GM19372 (cell line): ENCODE measurements at regions not wholly inside any gene's neighbourhood (a gene's known extent, or its start where the extent isn't known, plus 50 kb on each side); places are given as distances from the start of the nearest gene placed in this dataset.

Experiments used
- ATAC-seq: cut with Tn5 transposase; IDR thresholded peaks from one replicate; pipeline ENCODE4 v1.9.1; 2021; ENCODE audit warnings: mild to moderate bottlenecking, low read depth, moderate library complexity; ENCODE audit not compliant: unreplicated experiment

DNA sequence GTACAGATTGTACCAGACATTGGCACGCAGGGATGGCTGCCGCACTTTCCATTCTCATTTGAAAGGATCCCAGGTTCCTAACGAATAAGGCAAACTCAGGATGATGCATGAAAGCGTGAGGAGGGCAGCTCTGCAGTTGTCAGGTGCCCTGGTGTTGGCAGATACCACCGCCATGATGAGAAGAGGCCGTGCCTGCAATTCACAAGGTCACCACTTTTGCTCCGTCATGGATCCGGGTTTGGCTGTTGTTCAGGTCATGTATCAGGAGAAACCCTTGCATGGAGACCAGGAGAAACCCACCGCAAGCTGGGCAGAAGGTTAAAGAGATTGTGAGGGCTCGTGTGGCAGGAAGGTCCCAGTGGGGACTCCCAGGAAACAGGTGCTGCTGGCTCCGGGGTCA is 233.2 kb downstream of the KLF6 start:
- no peak for ATAC-seq

DNA sequence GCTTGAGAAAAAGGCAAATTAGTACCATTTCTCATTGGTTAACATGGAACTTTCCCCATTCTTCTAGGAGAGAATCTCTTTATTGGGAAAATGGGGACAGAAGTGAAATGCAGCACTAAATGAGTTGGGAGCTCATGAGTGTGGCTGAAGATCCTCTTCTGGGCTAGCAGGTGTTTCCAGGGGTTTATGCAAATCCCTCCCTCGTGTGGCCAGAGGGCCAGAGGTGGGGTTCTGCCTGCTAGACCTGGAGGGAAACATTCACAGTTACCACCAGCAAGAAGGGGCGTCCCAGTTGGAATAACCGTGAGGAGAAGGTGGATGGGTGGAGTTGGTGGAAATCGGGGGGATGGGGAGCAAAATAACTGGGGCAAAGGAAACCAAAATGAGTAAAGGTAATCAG is 235.9 kb downstream of the KLF6 start:
- ATAC-seq: no peak

DNA sequence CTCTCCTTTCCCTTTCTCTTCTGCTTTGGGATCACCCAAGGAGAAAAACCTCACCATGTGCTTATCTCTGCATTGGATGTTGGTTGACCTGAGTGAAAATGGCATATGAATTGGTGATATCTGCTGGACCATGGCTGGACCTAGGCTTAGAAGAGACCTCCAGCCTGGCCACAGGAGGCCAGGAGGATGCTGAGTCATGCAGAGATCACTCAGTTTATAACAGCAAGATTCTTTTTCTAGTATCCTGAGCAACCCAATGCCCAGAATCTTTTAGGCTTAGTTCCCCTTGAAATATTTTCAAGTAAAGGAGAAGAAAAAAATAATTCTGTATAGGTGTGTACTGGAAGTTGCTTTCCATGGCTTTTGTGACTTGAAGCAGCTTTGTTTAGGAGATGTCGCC is 236.3 kb downstream of the KLF6 start:
- no peak for ATAC-seq

DNA sequence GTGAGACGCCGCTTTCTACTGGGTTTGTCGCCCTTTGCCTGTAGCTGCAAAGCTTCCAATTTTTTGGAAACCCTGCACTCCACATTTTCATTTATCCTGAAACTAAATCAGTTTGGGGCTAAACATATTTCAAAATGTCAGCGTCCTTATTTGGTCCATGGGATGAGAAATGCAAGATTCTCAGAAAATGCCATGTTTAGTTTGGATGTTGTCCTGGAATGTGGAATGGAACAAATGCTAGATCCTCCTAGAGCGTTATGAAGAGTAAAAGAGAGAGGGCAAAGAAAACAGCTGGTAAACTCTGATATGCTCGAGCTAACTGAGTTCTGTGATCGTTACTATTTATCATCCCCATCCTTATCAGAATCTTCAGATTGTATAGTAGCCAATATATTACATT is 236.9 kb downstream of the KLF6 start:
- ATAC-seq: no peak

DNA sequence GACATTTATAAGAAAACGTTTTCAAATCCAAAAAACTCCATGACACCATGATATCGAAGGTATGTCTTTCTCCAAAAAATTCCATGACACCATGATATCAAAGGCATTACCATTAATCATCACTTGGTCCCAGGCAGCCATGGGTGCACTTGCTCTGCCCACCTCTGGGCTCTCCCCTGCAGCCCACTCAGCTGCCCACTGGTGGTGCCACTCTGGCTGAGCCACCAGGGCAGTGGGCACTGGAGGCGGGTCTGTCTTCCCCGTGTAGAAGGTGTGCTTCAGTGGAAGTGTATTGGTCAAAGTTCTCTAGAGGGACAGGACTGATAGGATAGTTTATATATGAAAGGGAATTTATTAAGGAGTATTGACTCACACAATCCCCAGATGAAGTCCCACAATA is 240.4 kb downstream of the KLF6 start:
- ATAC-seq: no peak

DNA sequence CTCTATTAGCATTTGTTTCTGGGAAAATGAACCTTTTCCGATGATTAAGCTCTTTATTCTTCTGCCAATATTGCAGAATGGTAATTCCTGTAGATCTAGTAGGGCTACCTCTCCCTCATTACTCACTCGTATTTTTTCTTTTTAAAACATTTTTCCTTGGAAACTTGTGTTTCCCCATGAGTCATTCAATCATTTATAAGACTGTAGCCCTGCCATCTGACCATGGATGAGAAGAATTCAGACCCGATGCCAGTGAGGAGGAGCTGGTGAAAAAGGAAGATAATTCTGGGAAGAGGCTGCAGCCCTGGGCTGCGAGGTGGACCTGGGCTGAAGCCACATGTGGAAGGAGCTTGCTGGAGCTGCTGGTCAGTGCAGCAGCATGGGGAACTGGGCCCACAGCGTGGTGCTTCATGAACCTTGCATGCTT is 242.8 kb downstream of the KLF6 start:
- ATAC-seq: no peak

DNA sequence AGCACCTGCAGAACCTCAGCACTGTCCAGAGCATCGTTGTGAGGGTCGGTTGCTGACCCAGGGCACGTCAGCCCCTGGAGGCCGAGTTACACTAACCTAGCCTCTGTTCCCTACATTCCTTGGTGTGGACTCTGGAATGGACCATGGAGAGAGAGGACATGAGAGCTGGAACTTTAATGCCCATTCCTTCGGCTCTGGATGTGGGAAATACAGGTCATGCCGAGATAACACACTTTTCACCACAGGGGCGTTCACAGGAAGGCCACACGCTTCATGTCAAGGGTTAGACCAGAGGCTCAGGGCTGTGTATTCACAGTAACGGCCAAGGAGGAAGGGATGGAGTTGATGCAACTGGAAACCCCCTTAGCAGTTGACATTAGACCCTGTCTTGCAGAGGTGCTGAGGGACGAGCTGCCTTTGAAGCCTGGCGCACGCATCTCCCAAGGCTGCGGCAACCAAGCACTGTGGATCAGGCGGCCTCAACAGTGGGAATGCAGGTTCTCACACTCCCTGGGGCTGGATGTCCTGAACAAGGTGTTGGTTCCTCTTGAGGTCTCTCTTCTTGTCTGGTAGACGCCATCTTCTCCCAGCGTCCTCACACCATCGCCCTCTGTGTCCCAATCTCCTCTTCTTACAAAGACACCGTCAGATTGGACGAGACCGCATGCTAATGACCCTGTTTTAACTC is 245.2 kb downstream of the KLF6 start:
- no peak for ATAC-seq

DNA sequence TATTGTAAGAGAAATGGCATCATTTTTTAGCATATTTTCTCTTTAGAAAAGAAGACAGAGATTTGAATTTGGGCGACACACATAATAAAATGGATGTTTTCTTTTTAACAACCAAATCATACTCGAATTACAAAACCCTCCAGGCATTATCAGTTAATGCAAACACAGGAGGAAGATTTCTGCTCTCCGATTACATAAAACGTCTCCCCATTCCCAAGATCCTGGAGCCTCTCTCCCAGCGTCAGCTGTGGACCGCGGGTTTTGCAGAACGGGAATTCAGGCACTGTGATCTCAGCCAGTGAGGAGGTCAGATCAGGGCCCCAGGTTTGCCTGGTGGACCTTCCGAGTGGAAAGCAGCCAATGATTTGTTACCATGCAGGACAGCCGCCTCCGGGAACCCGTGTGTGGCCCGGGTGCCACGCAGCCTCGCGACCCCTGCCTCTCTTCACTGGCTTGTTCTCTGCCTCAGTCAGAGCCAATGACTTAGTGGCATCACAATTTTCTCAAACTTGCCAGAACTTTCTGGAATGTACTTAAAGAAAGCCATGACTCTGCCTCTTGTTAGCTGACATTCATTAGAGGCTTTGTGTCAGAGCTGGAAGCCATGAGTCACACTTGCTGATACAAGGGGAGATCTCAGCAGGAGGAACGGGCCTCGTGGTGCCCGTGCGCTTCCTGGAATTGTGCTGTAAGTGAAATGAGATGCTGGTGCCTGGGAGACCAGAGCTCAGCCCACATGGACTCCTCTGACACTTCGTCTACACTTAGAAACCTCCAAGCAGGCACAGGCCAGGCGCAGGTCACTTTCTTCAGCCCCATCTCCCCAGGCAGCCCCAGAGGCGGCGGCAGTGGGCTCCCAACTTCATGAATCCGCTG is 246.1 kb downstream of the KLF6 start:
- ATAC-seq: no peak

DNA sequence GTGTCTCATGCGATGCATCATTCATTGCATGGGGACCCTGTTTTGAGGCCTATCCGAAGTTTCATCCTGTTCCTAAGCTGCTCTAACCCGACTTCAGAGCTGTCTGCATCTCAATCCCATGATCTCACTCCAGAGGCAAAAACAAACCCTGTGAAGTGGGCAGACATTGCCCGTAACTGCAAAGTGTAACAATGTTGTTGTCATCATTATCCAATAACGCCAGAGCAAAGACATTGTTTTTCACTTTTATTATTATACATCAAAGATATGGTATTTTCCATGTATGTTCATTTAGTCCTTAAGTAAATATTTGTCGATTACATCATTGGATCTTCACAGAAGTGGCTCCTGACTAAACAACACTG is 246.7 kb downstream of the KLF6 start:
- no peak for ATAC-seq

DNA sequence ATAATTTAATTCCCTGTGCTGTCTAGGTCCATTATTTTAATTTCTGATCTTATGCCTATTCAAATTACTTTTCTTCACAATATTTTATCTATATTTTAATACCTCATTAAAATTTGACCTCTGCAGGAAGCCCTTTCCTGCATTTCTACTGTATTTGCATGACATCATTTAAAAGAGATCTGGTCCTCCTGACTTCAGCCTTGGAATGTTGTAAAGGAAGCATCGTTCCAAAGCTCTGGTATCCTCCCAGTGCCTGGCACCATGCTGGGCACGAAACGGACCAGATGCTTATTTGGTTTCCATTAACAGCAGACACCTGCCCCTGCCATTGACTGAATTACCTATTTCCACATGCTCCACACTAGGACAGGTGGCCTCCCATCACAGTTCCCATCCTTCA is 247.5 kb downstream of the KLF6 start:
- no peak for ATAC-seq

DNA sequence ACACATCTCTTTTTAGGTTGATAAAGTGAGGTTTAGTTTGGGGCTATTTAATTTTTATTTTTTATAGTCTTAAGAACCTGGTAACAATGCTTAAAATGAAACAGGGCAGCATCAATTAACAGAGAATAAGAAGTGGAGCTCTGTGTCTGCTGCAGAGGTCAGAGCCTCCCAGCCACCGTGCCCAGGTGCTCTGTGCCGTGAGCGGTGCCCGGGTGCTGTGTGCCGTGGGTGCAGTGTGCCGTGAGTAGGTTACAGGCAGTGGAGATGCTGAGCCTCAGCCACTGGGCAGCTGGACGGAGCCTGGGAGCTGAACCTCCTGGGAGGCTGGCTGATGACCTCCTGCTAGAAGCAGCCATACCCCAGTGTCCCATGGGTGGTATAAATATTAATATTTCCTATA is 250.0 kb downstream of the KLF6 start:
- ATAC-seq: no peak

DNA sequence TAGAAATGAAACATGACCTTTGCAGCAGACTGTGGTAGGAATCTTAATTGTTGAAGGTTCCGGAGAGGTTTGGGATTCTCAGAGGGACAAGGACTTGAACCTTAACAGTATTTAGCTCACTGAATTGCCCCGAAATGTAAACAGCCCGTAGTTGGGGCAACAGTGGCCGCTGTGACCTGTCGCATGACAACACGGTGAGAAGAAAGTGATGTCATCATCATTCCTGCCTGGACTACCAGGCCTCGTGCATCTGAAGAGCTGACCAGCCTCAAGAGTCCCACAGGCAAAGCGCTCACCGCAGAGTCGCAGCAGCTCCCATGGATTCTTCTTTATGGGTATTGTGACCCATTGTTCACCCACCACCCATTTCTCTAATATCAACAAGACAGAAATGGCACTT is 250.6 kb downstream of the KLF6 start:
- ATAC-seq: no peak

DNA sequence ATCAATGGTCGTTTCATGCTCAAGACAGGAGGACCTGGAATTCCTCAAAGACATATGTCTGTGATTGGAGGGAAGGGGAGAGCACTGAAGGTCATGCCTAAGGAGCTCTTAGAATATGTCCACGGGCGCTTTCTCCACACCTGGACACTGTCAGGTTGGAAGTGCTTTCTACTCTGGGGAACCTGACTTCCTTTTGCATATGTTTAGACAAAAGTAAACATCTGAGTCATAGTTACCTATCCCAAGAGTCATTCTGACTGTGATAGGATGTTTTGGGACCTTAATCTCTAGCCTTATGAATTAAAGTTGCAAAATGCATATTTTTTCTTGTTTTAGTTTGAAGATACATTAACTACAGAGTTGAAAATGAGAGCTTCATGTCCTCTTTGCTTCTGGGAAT is 251.7 kb downstream of the KLF6 start:
- ATAC-seq: no peak

DNA sequence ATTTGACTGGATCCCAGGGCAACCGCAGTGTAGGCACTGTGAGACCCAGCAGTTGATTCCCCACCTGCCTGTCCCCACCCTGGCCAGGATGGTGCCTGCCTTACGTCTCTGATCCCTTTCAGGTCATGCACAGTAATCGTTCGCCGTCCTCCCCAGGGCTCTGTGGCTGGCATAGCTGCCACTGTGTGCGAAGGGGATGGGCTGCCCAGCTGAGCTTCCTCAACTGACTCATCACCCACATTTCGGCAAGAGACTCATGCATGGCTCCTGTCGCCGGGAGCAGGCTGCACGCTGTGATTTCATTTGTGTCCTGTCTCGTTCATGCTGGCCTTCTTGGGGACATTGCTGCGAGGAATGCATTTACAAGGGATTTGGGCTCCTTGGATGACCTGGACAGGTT is 252.4 kb downstream of the KLF6 start:
- no peak for ATAC-seq

DNA sequence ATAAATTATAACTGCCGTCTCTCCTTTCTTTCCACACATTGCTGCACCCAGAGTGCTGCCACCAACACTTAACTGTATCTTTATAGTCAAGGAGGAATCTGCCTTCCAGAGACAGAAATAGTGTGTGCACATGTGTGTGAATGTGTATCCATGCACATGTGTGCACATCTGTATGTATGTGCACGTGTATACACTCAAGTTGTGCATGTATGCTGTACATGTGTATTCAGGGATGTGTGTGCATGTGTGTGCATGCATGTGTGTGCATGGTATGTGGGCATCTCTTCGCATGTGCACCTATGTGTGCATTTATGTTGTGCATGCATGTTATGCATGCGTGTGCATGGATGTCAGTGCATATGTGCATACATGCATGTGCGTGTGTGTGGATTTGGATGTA is 253.3 kb downstream of the KLF6 start:
- no peak for ATAC-seq

DNA sequence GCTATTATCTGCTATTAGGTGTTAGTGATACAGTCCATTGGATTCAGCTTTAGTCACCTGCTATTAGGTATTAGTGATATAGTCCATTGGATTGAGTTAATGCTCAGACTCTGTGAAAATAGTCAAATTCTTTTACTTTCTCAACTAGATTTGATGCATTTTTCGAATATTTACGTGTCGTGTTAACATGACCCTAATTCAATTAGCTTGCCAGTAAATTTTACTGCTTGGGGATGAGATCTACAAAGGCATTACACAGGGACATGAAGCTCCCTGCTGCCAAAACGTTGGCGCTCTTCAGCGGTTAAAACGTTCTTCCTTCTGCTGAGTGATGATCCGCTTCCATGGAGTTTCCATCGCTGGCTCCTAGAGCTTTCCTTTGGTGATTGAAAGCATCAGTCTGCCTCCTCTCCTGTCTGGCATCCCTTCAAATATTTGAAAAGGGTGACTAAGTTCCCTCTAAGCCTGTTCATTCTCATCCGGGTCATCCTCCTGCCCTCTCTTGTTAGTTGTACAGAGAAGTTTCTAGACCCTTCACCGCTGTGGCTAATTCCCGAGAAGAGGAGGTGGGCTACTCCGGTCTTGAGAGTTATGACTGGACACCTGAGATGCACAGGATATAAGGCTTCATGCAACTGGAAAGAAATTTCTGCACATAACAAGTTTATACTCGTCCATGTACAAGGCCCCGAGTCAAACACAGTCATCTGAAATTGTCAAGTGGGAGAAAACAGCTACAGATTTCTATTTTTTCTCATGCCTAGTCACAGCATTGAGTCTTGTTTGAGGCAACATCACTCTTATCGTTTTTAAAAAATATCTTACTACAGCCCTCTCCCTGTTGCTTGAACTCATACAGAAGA is 254.0 kb downstream of the KLF6 start:
- no peak for ATAC-seq

DNA sequence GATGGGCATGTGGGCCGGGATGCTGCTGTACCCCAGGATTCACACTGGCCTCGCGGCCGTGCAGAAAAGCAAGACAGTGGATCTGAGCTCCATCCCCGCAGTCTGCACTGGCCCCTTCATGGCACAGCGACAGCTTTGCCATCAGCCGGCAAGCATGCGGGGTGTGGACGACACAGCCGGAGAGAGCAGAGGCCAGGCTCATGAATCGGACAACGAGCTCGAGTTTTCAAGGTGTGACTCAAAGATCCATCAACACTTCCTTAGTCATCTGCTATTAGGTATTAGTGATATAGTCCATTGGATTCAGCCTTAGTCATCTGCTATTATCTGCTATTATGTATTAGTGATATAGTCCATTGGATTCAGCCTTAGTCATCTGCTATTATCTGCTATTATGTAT is 254.7 kb downstream of the KLF6 start:
- ATAC-seq: no peak

DNA sequence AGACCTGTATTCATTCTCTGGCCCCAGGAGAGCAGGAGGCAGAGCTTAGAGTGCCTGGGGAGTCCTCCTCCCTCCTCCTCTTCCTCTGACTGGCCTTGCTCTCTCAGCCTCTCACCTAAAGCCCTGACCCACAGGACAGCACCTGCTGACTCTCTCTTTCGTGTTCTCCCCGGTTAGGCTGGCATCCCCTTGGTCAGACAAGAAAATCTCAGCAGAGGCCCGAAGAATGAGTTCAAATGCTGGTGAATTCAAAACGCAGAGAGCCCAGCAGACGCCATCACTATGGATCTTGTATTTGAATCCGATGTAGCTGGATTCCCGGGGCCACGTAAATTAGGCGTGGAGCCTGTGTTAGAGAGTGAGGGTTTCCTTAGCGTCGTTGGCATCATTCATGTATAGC is 255.3 kb downstream of the KLF6 start:
- ATAC-seq: no peak

DNA sequence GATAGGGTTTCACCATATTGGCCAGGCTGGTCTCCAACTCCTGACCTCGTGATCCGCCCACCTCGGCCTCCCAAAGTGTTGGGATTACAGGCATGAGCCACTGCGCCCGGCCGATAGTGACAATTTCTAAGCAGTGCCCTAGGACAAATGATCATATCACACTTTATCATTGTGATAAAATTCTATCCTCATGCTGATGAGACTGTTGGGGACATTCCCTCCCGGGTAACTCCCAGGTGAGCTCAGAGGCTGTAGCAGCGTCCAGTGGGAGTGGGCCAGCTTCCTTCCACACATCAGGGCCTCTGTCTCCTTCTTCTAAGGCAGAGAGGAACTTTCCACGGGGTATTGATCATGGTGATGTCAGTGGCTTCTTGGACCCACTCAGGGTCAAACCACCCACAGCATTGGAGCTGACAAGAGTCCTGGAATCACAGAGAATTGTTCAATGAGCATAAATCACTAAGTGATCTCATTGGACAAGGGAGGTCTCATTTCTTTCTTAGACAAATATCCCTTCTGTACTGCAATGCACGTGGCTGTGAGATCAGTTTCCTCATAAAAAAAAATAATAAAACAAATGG is 256.1 kb downstream of the KLF6 start:
- ATAC-seq: no peak

DNA sequence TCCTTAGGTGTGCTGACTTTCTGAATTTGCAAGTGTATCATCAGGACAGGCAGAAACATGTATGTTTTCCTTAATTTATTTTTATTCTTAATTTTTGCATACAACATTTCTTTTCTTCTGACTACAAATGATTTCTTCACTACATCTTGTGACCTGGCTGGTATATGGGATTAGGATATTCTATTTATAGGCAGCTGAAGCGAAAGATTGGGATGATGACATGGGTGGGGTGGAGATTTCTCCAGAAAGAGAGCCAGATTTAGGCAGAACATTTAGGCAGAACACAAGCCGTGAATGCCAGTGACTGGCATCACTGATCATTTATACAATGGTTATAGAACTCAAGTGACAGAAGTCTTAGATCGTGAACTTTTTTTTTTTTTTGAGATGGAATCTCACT is 256.7 kb downstream of the KLF6 start:
- no peak for ATAC-seq

DNA sequence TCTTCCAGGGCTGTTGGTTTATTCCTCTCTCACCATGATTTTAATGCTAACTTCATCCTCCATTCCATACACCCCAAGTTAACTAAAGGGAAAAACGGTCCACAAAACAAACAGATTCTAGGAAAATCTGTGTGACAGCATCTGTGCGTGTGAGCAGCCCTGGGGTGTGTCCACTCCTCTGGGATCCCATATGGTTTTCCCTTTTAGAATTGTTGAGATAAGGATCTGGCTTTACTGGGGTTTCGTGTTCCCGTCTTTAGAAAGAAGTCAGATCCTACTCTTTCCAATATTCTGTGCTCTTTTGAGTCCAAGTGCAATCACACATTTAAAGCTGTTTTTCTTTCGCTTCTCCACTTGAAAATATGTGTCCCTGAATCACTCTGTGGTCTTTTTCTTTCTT is 257.1 kb downstream of the KLF6 start:
- ATAC-seq: no peak
